ENCODE measurements at regions not wholly inside any gene's neighbourhood (a gene's known extent, or its start where the extent isn't known, plus 50 kb on each side); places are given as distances from the start of the nearest gene placed in this dataset.
"Not testable (repeated sequence)": the region's sequence is repeated elsewhere in the genome, so short reads cannot be mapped to it uniquely, and the experiment has no call there.

- TF ChIP-seq, protein P1, sequence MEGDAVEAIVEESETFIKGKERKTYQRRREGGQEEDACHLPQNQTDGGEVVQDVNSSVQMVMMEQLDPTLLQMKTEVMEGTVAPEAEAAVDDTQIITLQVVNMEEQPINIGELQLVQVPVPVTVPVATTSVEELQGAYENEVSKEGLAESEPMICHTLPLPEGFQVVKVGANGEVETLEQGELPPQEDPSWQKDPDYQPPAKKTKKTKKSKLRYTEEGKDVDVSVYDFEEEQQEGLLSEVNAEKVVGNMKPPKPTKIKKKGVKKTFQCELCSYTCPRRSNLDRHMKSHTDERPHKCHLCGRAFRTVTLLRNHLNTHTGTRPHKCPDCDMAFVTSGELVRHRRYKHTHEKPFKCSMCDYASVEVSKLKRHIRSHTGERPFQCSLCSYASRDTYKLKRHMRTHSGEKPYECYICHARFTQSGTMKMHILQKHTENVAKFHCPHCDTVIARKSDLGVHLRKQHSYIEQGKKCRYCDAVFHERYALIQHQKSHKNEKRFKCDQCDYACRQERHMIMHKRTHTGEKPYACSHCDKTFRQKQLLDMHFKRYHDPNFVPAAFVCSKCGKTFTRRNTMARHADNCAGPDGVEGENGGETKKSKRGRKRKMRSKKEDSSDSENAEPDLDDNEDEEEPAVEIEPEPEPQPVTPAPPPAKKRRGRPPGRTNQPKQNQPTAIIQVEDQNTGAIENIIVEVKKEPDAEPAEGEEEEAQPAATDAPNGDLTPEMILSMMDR (conservative IDR thresholded peaks at IDR 0.05; ENCODE audit: low read length): not testable (repeated sequence)
- not testable (repeated sequence) for TF ChIP-seq EZH2phosphoT487 (IDR thresholded peaks at IDR 0.05; ENCODE audit: borderline replicate concordance)
These were observed 156.8 kb upstream of the RPS23 start for GRCh38 chr5:82434696-82435660.

Measured in Loucy (cell line).